ENCODE measurements at regions not wholly inside any gene's neighbourhood (a gene's known extent, or its start where the extent isn't known, plus 50 kb on each side); places are given as distances from the start of the nearest gene placed in this dataset.

DNA sequence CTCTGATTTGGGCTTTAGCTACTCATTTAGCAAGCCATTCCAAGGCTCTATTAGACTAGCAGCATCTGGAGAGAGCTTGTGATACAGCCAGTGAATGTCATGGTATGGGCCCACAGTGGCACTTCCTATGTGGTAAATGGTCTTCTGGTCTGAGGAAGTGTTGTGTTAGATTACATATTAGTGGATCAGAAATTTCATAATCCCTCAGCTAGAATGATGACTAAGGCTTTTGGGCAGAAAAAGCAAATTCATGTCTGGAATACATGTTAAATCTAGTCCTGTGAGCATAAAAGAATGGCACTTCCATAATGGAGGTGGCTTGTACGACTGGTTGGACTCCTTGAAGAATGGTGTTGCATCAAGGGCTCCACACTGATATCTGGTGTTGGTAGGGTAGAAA lies 436.8 kb upstream of the CWC22 start:
- POLR2A ChIA-PET (ENCODE audit: low non-redundant PET): no interaction called here
- intact Hi-C loops (cut with micrococcal nuclease; ENCODE audit: unreplicated experiment): no loop called here
- Histone ChIP-seq H3K36me3 (ENCODE audit: insufficient read depth, low read length, poor library complexity, severe bottlenecking) (no peaks in the 10 kb centered on the region), H3K9me3 (ENCODE audit: low read depth, low read length, poor library complexity, severe bottlenecking) (no peaks in the 10 kb centered on the region), H3K4me3 (ENCODE audit: low read depth, low read length, poor library complexity, severe bottlenecking) (no peak overlapping the region), H3K4me1 (ENCODE audit: insufficient read depth, low read length, poor library complexity, severe bottlenecking) (no peaks in the 10 kb centered on the region), H3K27ac (ENCODE audit: low read depth, low read length, poor library complexity, severe bottlenecking) (no peak overlapping the region), H3K27me3 (replicated peaks; ENCODE audit: insufficient read depth, low read depth, low read length, poor library complexity) (no peaks in the 10 kb centered on the region)
- TF ChIP-seq CTCF (conservative IDR thresholded peaks at IDR 0.05; ENCODE audit: low read depth, low read length) (no peak), EZH2 (IDR thresholded peaks at IDR 0.05; ENCODE audit: borderline replicate concordance, low read depth, low read length, poor library complexity, severe bottlenecking) (no peak)
- DNase-seq (ENCODE audit: low spot score): no peak
- no TSS peak for BruUV-seq (replicated peaks)
- CTCF ChIA-PET: no interaction called here

DNA sequence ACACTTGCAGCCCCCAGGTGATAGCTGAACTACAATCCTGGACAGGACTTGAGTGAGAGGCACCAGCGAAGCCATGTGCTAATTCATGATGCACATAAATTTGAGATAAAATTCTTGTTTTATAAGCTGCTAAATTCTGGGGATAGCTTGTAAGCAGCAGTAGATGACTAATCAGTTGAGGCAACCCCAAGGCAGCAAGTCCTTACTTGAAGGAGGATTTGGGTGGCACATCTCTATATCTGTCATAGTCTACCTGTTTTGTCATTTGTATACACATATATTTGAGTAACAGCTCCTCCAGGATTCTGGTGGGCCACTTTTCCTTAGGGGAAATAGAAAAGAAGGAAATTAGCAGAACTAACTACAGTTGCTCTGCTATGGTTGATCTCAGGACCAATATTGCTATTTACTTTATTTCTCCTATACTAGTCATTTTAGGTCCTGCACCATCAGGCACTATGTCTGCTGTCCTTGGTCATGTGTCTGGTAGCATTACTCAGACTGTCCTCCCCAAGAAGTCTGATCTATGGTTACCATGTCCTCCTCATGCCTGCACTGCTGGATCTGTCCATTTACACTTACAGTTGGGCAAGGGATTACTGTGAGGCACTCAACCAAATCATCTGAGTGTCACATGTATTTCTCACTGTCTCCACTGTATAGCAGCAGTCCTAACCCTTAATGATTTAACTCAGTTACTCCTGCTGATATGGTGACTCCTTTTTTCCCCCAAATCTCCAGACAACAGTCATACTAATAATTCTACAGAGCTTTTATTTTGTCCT lies 436.0 kb upstream of the CWC22 start:
- H3K27me3 ChIP-seq (replicated peaks; ENCODE audit: insufficient read depth, low read depth, low read length, poor library complexity): no peaks in the 10 kb centered on the region
- DNase-seq (ENCODE audit: low spot score): no peak
- POLR2A ChIA-PET (ENCODE audit: low non-redundant PET): no interaction called here
- no peak overlapping the region for H3K27ac ChIP-seq (ENCODE audit: low read depth, low read length, poor library complexity, severe bottlenecking)
- H3K9me3 ChIP-seq (ENCODE audit: low read depth, low read length, poor library complexity, severe bottlenecking): no peaks in the 10 kb centered on the region
- CTCF ChIA-PET: no interaction called here
- no TSS peak for BruUV-seq (replicated peaks)
- no peak for TF ChIP-seq CTCF (conservative IDR thresholded peaks at IDR 0.05; ENCODE audit: low read depth, low read length)
- TF ChIP-seq EZH2 (IDR thresholded peaks at IDR 0.05; ENCODE audit: borderline replicate concordance, low read depth, low read length, poor library complexity, severe bottlenecking): no peak
- no peak overlapping the region for H3K4me3 ChIP-seq (ENCODE audit: low read depth, low read length, poor library complexity, severe bottlenecking)
- no peaks in the 10 kb centered on the region for H3K36me3 ChIP-seq (ENCODE audit: insufficient read depth, low read length, poor library complexity, severe bottlenecking)
- H3K4me1 ChIP-seq (ENCODE audit: insufficient read depth, low read length, poor library complexity, severe bottlenecking): no peaks in the 10 kb centered on the region
- intact Hi-C loops (cut with micrococcal nuclease; ENCODE audit: unreplicated experiment): no loop called here

DNA sequence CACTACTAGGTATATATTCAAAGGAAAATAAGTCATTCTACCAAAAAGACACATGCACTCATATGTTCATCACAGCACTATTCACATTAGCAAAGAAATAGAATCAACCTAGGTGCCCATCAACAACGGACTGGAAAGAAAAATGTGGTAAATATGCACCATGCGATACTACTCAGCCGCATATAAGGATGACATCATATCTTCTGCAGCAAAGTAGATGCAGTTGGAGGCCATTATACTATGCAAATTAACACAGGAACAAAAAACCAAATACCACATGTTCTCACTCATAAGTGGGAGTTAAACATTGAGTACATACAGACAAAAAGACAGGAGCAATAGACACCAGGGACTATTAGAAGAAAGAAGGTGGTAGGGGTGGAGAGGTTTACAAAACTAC lies 412.1 kb upstream of the CWC22 start:
- CTCF ChIA-PET: no interaction called here
- POLR2A ChIA-PET (ENCODE audit: low non-redundant PET): no interaction called here
- H3K4me3 ChIP-seq (ENCODE audit: low read depth, low read length, poor library complexity, severe bottlenecking): no peak overlapping the region

GRCh38 chr2:180416627-180417026 lies 409.5 kb upstream of the CWC22 start:
- Histone ChIP-seq H3K27ac (ENCODE audit: low read depth, low read length, poor library complexity, severe bottlenecking) (no peak overlapping the region), H3K36me3 (ENCODE audit: insufficient read depth, low read length, poor library complexity, severe bottlenecking) (no peaks in the 10 kb centered on the region), H3K9me3 (ENCODE audit: low read depth, low read length, poor library complexity, severe bottlenecking) (no peaks in the 10 kb centered on the region), H3K4me1 (ENCODE audit: insufficient read depth, low read length, poor library complexity, severe bottlenecking) (no peaks in the 10 kb centered on the region), H3K4me3 (ENCODE audit: low read depth, low read length, poor library complexity, severe bottlenecking) (no peak overlapping the region), H3K27me3 (replicated peaks; ENCODE audit: insufficient read depth, low read depth, low read length, poor library complexity) (no peaks in the 10 kb centered on the region)
- ChIA-PET CTCF (no interaction called here), POLR2A (ENCODE audit: low non-redundant PET) (no interaction called here)
- intact Hi-C loops (cut with micrococcal nuclease; ENCODE audit: unreplicated experiment): no loop called here
- no peak for TF ChIP-seq CTCF (conservative IDR thresholded peaks at IDR 0.05; ENCODE audit: low read depth, low read length)
- TF ChIP-seq EZH2 (IDR thresholded peaks at IDR 0.05; ENCODE audit: borderline replicate concordance, low read depth, low read length, poor library complexity, severe bottlenecking): no peak
- BruUV-seq (replicated peaks): no TSS peak
- no peak for DNase-seq (ENCODE audit: low spot score)

More for the DNA sequence above, 412.1 kb upstream of the CWC22 start:
- H3K4me1 ChIP-seq (ENCODE audit: insufficient read depth, low read length, poor library complexity, severe bottlenecking): no peaks in the 10 kb centered on the region
- intact Hi-C loops (cut with micrococcal nuclease; ENCODE audit: unreplicated experiment): no loop called here
- no peak for TF ChIP-seq EZH2 (IDR thresholded peaks at IDR 0.05; ENCODE audit: borderline replicate concordance, low read depth, low read length, poor library complexity, severe bottlenecking)
- no peaks in the 10 kb centered on the region for H3K9me3 ChIP-seq (ENCODE audit: low read depth, low read length, poor library complexity, severe bottlenecking)
- H3K36me3 ChIP-seq (ENCODE audit: insufficient read depth, low read length, poor library complexity, severe bottlenecking): no peaks in the 10 kb centered on the region
- BruUV-seq (replicated peaks): no TSS peak
- H3K27me3 ChIP-seq (replicated peaks; ENCODE audit: insufficient read depth, low read depth, low read length, poor library complexity): no peaks in the 10 kb centered on the region
- no peak overlapping the region for H3K27ac ChIP-seq (ENCODE audit: low read depth, low read length, poor library complexity, severe bottlenecking)
- DNase-seq (ENCODE audit: low spot score): no peak

Data from A673 (cell line).